ENCODE measurements at regions not wholly inside any gene's neighbourhood (a gene's known extent, or its start where the extent isn't known, plus 50 kb on each side); places are given as distances from the start of the nearest gene placed in this dataset.
"Not testable (repeated sequence)": the region's sequence is repeated elsewhere in the genome, so short reads cannot be mapped to it uniquely, and the experiment has no call there.

- TF ChIP-seq, protein P1, sequence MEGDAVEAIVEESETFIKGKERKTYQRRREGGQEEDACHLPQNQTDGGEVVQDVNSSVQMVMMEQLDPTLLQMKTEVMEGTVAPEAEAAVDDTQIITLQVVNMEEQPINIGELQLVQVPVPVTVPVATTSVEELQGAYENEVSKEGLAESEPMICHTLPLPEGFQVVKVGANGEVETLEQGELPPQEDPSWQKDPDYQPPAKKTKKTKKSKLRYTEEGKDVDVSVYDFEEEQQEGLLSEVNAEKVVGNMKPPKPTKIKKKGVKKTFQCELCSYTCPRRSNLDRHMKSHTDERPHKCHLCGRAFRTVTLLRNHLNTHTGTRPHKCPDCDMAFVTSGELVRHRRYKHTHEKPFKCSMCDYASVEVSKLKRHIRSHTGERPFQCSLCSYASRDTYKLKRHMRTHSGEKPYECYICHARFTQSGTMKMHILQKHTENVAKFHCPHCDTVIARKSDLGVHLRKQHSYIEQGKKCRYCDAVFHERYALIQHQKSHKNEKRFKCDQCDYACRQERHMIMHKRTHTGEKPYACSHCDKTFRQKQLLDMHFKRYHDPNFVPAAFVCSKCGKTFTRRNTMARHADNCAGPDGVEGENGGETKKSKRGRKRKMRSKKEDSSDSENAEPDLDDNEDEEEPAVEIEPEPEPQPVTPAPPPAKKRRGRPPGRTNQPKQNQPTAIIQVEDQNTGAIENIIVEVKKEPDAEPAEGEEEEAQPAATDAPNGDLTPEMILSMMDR (IDR thresholded peaks at IDR 0.05) = not testable (repeated sequence)
- not testable (repeated sequence) for TF ChIP-seq POLR2AphosphoS5 (IDR thresholded peaks at IDR 0.05)
Measured at GRCh38 chr7:125274742-125275141, 345.1 kb upstream of the POT1 start.

Data from prostate gland (tissue), 2 donors.